ENCODE measurements at regions not wholly inside any gene's neighbourhood (a gene's known extent, or its start where the extent isn't known, plus 50 kb on each side); places are given as distances from the start of the nearest gene placed in this dataset.

- Histone ChIP-seq H3K36me3 (ENCODE audit: control insufficient read depth in 2 of 2, extremely low read depth in 1 of 2, insufficient read depth in 2 of 2, low read length in 2 of 2) (no peaks in the 10 kb centered on the region), H3K4me2 (ENCODE audit: insufficient read depth, low read length) (no peak overlapping the region), H3K4me3 (replicated peaks in 1 of 3; ENCODE audit: insufficient read depth in 1 of 3, low read depth in 1 of 3, low read length in 3 of 3) (no peak overlapping the region), H3K9me1 (replicated peaks; ENCODE audit: control insufficient read depth, extremely low read depth, insufficient read depth, low read length) (no peaks in the 10 kb centered on the region), H2AFZ (ENCODE audit: low read depth, low read length) (no peak overlapping the region), H3K79me2 (ENCODE audit: control insufficient read depth, insufficient read depth, low read length) (no peaks in the 10 kb centered on the region), H3K9ac (replicated peaks; ENCODE audit: extremely low read depth, insufficient read depth, low read length) (no peak overlapping the region), H3K27me3 (ENCODE audit: control insufficient read depth in 2 of 2, insufficient read depth in 2 of 2, low read length in 2 of 2) (no peaks in the 10 kb centered on the region), H3K27ac (ENCODE audit: insufficient read depth, low read depth, low read length) (no peak overlapping the region), H3K9me3 (replicated peaks; ENCODE audit: control insufficient read depth, insufficient read depth, low read length) (no peaks in the 10 kb centered on the region), H4K20me1 (replicated peaks; ENCODE audit: control insufficient read depth, extremely low read depth, insufficient read depth, low read length) (no peaks in the 10 kb centered on the region), H3K4me1 (ENCODE audit: control insufficient read depth, extremely low read depth, insufficient read depth, low read length) (peaks cover 8% of the 10 kb centered on the region)
- no TSS peak for BruUV-seq (replicated peaks)
- TF ChIP-seq GATA2 (IDR thresholded peaks at IDR 0.05; ENCODE audit: insufficient read depth, insufficient read length, low read depth, low read length) (no peak), JUN (IDR thresholded peaks at IDR 0.05; ENCODE audit: borderline replicate concordance, insufficient read depth, insufficient read length, low read depth) (no peak), MAX (IDR thresholded peaks at IDR 0.05; ENCODE audit: insufficient read depth, insufficient read length) (no peak), CTCF (IDR thresholded peaks at IDR 0.05; ENCODE audit: extremely low read depth in 1 of 2, insufficient read depth in 1 of 2, low read depth in 1 of 2, low read length in 2 of 2) (no peak), EZH2 (IDR thresholded peaks at IDR 0.05; ENCODE audit: borderline replicate concordance, low read depth, low read length, severe bottlenecking) (no peak), FOS (IDR thresholded peaks at IDR 0.05; ENCODE audit: borderline replicate concordance, insufficient read depth, low read length) (no peak), POLR2AphosphoS5 (IDR thresholded peaks at IDR 0.05; ENCODE audit: insufficient read depth, low read depth, low read length) (no peak), POLR2A (IDR thresholded peaks at IDR 0.05; ENCODE audit: low read depth, low read length) (no peak), MYC (IDR thresholded peaks at IDR 0.05; ENCODE audit: low read depth, low read length) (no peak)
- ChIA-PET CTCF (no interaction called here), POLR2A (no interaction called here)
- FAIRE-seq (no peak), DNase-seq (ENCODE audit: low read depth, low spot score) (no peak)
- dilution Hi-C loops (cut with MboI; ENCODE audit: extremely low pct_ligation_motif_present, low sequenced_read_pairs) (no loop called here), intact Hi-C loops (cut with micrococcal nuclease) (no loop called here)
Measured at GRCh38 chr10:4472190-4472904, 353.7 kb upstream of the AKR1E2 start.
